GM06990 (cell line): ENCODE measurements at regions not wholly inside any gene's neighbourhood (a gene's known extent, or its start where the extent isn't known, plus 50 kb on each side); places are given as distances from the start of the nearest gene placed in this dataset.

Source experiments
- DNase-seq: peaks from one replicate; pipeline ENCODE4 v3.0.0-alpha.2; 2011; ENCODE audit not compliant: insufficient read length; ENCODE audit errors: extremely low read depth
- H3K27me3 ChIP-seq: replicated peaks from 2 replicates; pipeline ENCODE4 v1.6.0; 2011; ENCODE audit warnings: low read length; ENCODE audit not compliant: control insufficient read depth, insufficient read depth
- H3K36me3 ChIP-seq: 2 replicates; pipeline ENCODE4 v1.5.1; 2011; ENCODE audit warnings: low read length; ENCODE audit not compliant: control insufficient read depth, insufficient read depth
- H3K4me3 ChIP-seq: replicated peaks from 2 replicates; pipeline ENCODE4 v1.5.1; 2011; ENCODE audit warnings: low read depth, mild to moderate bottlenecking, control low read depth, low read length
- TF ChIP-seq, protein P1 (sequence below): IDR thresholded peaks from 2 replicates; pipeline ENCODE4 v1.5.1; 2011; ENCODE audit warnings: low read length, control low read depth, mild to moderate bottlenecking, inconsistent platforms; ENCODE audit not compliant: insufficient read depth, poor library complexity, severe bottlenecking

DNA sequence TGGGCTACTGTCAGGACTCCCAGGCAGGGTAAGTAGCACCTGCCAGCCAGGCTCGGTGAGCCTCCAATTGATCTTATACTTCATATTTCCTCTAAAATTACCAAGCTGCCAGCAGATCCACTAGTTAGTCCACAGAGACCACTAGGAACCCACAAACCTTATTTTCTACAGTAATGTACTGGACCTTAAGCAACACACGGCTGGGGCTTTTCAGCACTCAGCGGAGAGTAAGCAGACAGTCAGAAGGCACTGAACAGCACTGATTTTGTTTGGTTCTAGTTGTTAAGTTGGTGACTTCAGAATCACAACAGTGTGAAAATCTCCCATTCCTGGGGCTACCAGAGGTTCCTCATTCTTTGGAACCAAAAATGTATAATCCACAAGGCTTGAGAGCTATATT is 56.1 kb downstream of the MRPL57 start:
- no peak for DNase-seq
- Histone ChIP-seq H3K36me3 (no peaks in the 10 kb centered on the region), H3K4me3 (no peak overlapping the region), H3K27me3 (no peaks in the 10 kb centered on the region)
- TF ChIP-seq, protein P1, sequence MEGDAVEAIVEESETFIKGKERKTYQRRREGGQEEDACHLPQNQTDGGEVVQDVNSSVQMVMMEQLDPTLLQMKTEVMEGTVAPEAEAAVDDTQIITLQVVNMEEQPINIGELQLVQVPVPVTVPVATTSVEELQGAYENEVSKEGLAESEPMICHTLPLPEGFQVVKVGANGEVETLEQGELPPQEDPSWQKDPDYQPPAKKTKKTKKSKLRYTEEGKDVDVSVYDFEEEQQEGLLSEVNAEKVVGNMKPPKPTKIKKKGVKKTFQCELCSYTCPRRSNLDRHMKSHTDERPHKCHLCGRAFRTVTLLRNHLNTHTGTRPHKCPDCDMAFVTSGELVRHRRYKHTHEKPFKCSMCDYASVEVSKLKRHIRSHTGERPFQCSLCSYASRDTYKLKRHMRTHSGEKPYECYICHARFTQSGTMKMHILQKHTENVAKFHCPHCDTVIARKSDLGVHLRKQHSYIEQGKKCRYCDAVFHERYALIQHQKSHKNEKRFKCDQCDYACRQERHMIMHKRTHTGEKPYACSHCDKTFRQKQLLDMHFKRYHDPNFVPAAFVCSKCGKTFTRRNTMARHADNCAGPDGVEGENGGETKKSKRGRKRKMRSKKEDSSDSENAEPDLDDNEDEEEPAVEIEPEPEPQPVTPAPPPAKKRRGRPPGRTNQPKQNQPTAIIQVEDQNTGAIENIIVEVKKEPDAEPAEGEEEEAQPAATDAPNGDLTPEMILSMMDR = no peak

DNA sequence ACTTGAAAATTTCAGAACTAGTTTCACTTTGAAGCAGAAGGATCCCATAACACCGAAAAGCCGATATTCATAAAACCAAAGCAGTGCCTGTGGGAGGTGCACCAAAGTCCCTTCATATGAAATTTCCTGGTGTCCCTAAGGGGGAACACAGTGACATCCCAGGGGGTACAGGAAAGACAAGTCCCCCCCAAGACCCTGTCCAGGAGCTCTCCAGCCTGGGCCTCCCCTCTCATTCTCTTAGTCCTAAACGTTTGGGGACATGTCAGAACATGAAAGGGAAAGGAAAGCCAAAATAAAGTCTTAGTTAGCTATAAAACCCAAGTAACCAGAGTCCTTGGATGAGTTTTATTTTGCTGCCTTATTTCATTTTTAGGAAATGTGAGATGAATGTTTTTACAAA is 56.6 kb downstream of the MRPL57 start:
- TF ChIP-seq, protein P1 = no peak
- Histone ChIP-seq H3K4me3 (no peak overlapping the region), H3K36me3 (no peaks in the 10 kb centered on the region), H3K27me3 (no peaks in the 10 kb centered on the region)
- DNase-seq = no peak

DNA sequence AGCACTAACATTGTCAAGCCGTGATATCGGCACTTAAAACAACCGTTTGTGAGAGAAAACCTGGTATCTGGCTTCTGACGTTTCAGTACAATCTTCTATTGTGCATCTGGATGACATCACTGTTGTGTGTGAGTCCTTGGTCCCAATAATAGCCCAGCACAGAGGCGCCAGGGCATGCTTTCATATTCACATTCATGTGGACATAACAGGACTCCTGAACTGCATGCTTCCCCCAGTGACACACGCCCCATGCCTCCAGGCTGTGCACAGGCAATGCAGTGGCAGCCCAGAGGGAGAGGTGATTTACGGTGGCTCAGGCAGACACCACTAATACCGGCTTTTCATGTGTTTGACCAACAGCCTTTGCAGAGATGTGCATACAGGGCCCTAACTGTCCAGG is 58.1 kb downstream of the MRPL57 start:
- Histone ChIP-seq H3K27me3 (no peaks in the 10 kb centered on the region), H3K36me3 (no peaks in the 10 kb centered on the region), H3K4me3 (no peak overlapping the region)
- TF ChIP-seq, protein P1 = no peak
- DNase-seq = no peak

DNA sequence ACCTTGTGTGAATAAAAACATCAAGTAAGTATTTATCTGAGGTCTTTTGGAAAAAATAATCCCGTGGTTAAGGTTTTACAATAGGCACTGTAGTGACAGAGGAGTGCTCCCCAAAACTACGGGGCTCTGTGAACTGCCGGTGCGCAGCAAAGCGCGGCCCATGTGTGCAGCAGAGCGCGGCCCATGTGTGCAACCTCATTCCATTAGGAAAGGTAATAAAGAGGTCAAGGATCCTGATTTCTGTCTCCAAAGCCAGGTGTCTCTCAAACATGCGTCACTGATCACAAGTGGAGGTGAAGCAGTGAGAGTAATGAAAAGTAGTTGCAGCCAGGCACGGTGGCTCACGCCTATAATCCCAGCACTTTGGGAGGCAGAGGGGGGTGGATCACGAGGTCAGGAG is 58.7 kb downstream of the MRPL57 start:
- no peak for DNase-seq
- TF ChIP-seq, protein P1 = no peak

DNA sequence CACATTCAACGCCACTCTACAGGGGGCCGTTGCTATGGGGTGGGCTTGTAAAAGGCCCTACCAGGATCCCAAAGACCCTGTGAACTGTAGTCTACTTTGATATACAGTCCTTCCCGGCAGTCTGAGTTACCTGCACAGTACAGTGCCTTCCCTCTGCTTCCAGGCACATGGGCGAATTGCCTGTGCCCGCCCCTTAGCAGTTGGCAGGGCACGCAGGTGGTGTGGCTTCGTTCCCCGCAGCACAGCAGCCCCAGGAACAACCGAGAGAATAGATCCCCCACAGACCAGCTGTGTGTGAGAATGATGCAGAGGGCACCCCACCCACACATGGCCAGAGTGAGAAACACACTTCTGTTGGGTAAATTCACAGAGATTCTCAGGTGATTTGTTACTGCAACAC is 60.6 kb downstream of the MRPL57 start:
- DNase-seq = no peak
- no peaks in the 10 kb centered on the region for H3K27me3 ChIP-seq
- no peaks in the 10 kb centered on the region for H3K36me3 ChIP-seq
- H3K4me3 ChIP-seq = no peak overlapping the region
- TF ChIP-seq, protein P1 = no peak

More for the DNA sequence above, 58.7 kb downstream of the MRPL57 start:
- H3K27me3 ChIP-seq = no peaks in the 10 kb centered on the region
- no peak overlapping the region for H3K4me3 ChIP-seq
- no peaks in the 10 kb centered on the region for H3K36me3 ChIP-seq

DNA sequence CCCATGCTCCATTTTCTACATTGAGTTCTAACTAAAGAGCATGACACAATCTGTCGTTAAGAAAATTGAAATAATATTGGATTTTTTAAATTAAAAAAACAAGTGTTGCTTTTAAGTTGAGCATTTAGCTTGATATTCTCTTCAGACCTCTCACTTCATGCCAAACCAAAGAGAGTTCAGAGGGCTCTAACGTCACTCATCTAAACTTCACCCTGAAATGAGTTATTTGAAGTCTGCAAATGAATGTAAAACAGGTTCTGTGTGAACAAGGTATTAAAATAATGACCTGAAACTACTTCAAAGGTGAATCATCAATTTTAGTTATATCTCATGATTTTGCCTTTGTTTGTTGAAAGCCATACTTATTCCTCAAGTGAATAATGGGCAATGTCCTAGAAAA is 61.8 kb downstream of the MRPL57 start:
- DNase-seq = no peak
- TF ChIP-seq, protein P1 = no peak
- no peaks in the 10 kb centered on the region for H3K27me3 ChIP-seq
- H3K4me3 ChIP-seq = no peak overlapping the region
- no peaks in the 10 kb centered on the region for H3K36me3 ChIP-seq
